Gastroesophageal sphincter (tissue), 4 donors: ENCODE measurements at regions not wholly inside any gene's neighbourhood (a gene's known extent, or its start where the extent isn't known, plus 50 kb on each side); places are given as distances from the start of the nearest gene placed in this dataset.

Source experiments
- ATAC-seq: fragments of 150-250 bp; one replicate; pipeline ENCODE4 v1.9.1; 2016; ENCODE audit warnings: mild to moderate bottlenecking, moderate library complexity
- H3K27ac ChIP-seq, 4 donors: fragments of 200-600 bp; sonication (generic) in 3 of 4; 1 replicate in 3 of 4; 2 replicates in 1 of 4; pipeline ENCODE4 v1.5.1; 2016 to 2019
- H3K27me3 ChIP-seq: fragments of 200-600 bp; sonication (generic); one replicate; pipeline ENCODE4 v1.5.1; 2019
- H3K36me3 ChIP-seq, 2 donors: fragments of 200-600 bp; sonication (generic); one replicate each; pipeline ENCODE4 v1.5.1; 2019; ENCODE audit warnings: control low read depth in 1 of 2
- H3K4me1 ChIP-seq, 3 donors: fragments of 200-600 bp; sonication (generic); 1 replicate in 2 of 3; 2 replicates in 1 of 3; pipeline ENCODE4 v1.5.1; 2016 to 2019; ENCODE audit warnings: control low read depth in 2 of 3
- H3K4me3 ChIP-seq, 2 donors: fragments of 200-600 bp; sonication (generic); one replicate each; pipeline ENCODE4 v1.5.1; 2019; ENCODE audit warnings: mild to moderate bottlenecking in 1 of 2, moderate library complexity in 1 of 2
- H3K9me3 ChIP-seq, 3 donors: fragments of 200-600 bp; sonication (generic); one replicate each; pipeline ENCODE4 v1.5.1; 2017 to 2019; ENCODE audit warnings: control low read depth in 2 of 3
- EP300 ChIP-seq: sonication (generic); formaldehyde crosslinking; IDR thresholded peaks from one replicate; pipeline ENCODE4 v1.6.1; 2017; ENCODE audit warnings: antibody characterized with exemption, mild to moderate bottlenecking
- POLR2A ChIP-seq, 2 donors: fragments of 450-650 bp; IDR thresholded peaks; one replicate each; pipeline ENCODE4 v1.6.1; 2017; ENCODE audit warnings: antibody characterized with exemption in 2 of 2, mild to moderate bottlenecking in 2 of 2, moderate library complexity in 1 of 2
- POLR2AphosphoS5 ChIP-seq: sonication (generic); formaldehyde crosslinking; IDR thresholded peaks from one replicate; pipeline ENCODE4 v1.6.1; 2017; ENCODE audit warnings: antibody characterized with exemption
- WGBS, 2 donors: methylation state at CpG; one replicate each; pipeline ENCODE4 v1.1.5; 2018; ENCODE audit warnings: low coverage in 1 of 2; 5-methylcytosine and 5-hydroxymethylcytosine counted together
- TF ChIP-seq, protein P1 (sequence below), 4 experiments: fragments of 200-600 bp in 2 of 4; fragments of 450-650 bp in 2 of 4; sonication (generic) in 1 of 4; IDR thresholded peaks; one replicate each; pipeline ENCODE4 v1.5.1; 2017 to 2019; ENCODE audit warnings: antibody characterized with exemption in 4 of 4, mild to moderate bottlenecking in 2 of 4, moderate library complexity in 2 of 4

DNA sequence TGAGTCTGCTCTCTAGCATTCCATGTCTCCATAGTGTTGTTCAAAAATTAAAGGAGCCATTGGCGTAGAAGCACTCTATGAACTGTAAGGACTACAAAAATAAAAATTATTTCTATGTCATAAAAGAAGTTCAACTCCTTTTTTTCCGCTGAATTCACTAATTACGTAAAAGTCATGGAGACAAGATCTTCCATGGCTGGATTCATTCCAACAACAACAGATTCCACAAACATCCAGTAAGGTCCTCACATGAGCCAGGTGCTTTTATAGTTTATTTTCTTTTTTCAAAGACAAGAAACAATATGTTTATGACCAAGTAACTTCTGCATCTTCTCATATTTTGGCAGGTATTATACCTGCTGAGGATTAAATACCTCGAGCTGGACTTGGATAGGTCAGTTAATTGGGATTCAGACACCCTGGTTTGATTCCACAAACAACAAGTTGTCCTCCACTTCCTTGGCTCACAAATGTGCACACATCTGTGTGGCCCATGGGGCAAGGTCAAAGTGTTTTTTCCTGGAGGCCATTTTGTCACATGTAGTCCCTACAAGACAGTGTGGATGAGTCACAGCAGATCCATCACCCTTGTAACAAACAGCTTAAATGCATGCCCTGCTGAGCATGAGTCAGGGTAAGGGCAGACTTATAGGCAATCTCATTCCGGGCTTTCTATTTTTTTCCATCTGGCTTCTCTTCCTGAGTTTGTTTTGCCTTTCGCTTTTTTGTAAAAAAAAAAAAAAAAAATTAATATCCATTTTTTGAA is 475.6 kb downstream of the COG6 start:
- no peak for ATAC-seq
- no peaks in the 10 kb centered on the region for H3K9me3 ChIP-seq
- peaks cover 0 to 6% (median 0%) of the 10 kb centered on the region in 3 donors for H3K4me1 ChIP-seq
- H3K27me3 ChIP-seq, result no peaks in the 10 kb centered on the region
- WGBS, 2 donors, result 84 to 90% methylated on average over 6 of the region's 6 CpGs
- H3K27ac ChIP-seq, result no peak overlapping the region
- no peaks in the 10 kb centered on the region for H3K36me3 ChIP-seq
- TF ChIP-seq, protein P1, sequence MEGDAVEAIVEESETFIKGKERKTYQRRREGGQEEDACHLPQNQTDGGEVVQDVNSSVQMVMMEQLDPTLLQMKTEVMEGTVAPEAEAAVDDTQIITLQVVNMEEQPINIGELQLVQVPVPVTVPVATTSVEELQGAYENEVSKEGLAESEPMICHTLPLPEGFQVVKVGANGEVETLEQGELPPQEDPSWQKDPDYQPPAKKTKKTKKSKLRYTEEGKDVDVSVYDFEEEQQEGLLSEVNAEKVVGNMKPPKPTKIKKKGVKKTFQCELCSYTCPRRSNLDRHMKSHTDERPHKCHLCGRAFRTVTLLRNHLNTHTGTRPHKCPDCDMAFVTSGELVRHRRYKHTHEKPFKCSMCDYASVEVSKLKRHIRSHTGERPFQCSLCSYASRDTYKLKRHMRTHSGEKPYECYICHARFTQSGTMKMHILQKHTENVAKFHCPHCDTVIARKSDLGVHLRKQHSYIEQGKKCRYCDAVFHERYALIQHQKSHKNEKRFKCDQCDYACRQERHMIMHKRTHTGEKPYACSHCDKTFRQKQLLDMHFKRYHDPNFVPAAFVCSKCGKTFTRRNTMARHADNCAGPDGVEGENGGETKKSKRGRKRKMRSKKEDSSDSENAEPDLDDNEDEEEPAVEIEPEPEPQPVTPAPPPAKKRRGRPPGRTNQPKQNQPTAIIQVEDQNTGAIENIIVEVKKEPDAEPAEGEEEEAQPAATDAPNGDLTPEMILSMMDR (IDR thresholded peaks at IDR 0.05), result no peak
- no peak for TF ChIP-seq POLR2A (IDR thresholded peaks at IDR 0.05)
- TF ChIP-seq POLR2AphosphoS5, result no peak
- no peak for TF ChIP-seq EP300
- no peak overlapping the region for H3K4me3 ChIP-seq

- no peak overlapping the region for H3K27ac ChIP-seq
- H3K27me3 ChIP-seq, result no peaks in the 10 kb centered on the region
- peaks cover 0 to 6% (median 0%) of the 10 kb centered on the region in 3 donors for H3K4me1 ChIP-seq
- no peaks in the 10 kb centered on the region for H3K36me3 ChIP-seq
- 93% methylated on average over 3 of the region's 3 CpGs; no CpG with 5 or more reads in 1 of the 2 donors for WGBS, 2 donors
- ATAC-seq, result no peak
- no peak for TF ChIP-seq EP300
- TF ChIP-seq, protein P1 (IDR thresholded peaks at IDR 0.05), result no peak
- TF ChIP-seq POLR2AphosphoS5, result no peak
- no peak for TF ChIP-seq POLR2A (IDR thresholded peaks at IDR 0.05)
- H3K4me3 ChIP-seq, result no peak overlapping the region
- H3K9me3 ChIP-seq, result no peaks in the 10 kb centered on the region
Measured at GRCh38 chr13:40132249-40132648, 476.8 kb downstream of the COG6 start.

- Histone ChIP-seq H3K36me3 (no peaks in the 10 kb centered on the region), H3K9me3 (no peaks in the 10 kb centered on the region), H3K27me3 (no peaks in the 10 kb centered on the region), H3K4me1 (peaks cover 0 to 6% (median 0%) of the 10 kb centered on the region in 3 donors), H3K4me3 (no peak overlapping the region), H3K27ac (no peak overlapping the region)
- no peak for ATAC-seq
- TF ChIP-seq, protein P1 (IDR thresholded peaks at IDR 0.05), result no peak
- TF ChIP-seq POLR2A (IDR thresholded peaks at IDR 0.05) (no peak), EP300 (no peak), POLR2AphosphoS5 (no peak)
- 84 to 100% methylated on average over 2 of the region's 2 CpGs for WGBS, 2 donors
Measured at GRCh38 chr13:40136896-40137295, 481.4 kb downstream of the COG6 start.

DNA sequence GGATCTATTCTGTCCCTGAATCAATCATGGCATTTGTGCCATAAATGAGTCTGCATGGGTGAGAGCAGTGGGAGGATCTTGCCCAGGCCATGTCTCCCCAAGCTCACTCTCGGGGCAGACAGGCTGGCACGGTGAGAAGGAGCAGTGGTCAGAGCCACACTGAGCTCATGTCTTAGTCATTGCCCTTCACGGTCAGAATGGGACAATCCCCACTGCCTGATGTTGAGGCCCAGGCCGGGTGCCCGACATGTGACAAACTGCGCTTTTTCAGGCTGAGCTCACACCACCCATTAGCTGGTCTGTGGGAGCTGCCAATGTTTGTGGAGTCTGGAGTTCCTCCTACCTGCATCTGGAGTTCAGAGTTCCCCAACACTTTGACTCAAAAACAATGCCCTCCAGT is 481.9 kb downstream of the COG6 start:
- Histone ChIP-seq H3K36me3 (no peaks in the 10 kb centered on the region), H3K27ac (no peak overlapping the region), H3K4me3 (no peak overlapping the region), H3K9me3 (no peaks in the 10 kb centered on the region), H3K4me1 (peaks cover 0 to 6% (median 0%) of the 10 kb centered on the region in 3 donors), H3K27me3 (no peaks in the 10 kb centered on the region)
- no peak for ATAC-seq
- 96% methylated on average over 4 of the region's 6 CpGs; no CpG with 5 or more reads in 1 of the 2 donors for WGBS, 2 donors
- TF ChIP-seq EP300, result no peak
- no peak for TF ChIP-seq POLR2AphosphoS5
- TF ChIP-seq, protein P1 (IDR thresholded peaks at IDR 0.05), result no peak
- TF ChIP-seq POLR2A (IDR thresholded peaks at IDR 0.05), result no peak
